ENCODE measurements at regions not wholly inside any gene's neighbourhood (a gene's known extent, or its start where the extent isn't known, plus 50 kb on each side); places are given as distances from the start of the nearest gene placed in this dataset.

DNA sequence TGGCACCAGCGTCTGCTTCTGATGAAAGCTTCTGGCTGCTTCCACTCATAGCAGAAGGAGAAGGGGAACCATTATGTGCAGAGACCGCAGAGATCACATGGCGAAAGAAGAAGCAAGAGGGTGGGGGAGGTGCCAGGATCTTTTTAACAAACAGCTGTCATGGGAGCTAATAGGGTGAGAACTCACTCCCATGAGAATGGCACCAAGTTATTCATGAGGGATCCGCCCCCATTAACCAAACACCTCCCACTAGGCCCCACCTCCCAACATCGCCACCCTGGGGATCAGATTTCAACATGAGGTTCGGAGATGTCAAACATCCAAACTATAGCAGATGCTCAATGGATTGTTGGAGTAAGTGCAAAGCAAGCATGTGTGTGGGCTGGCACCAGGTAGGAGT, 125.8 kb upstream of the SLIT3 start:
- no peak for TF ChIP-seq SP1 (IDR thresholded peaks at IDR 0.05; ENCODE audit: low read depth)
- TF ChIP-seq, protein P1, sequence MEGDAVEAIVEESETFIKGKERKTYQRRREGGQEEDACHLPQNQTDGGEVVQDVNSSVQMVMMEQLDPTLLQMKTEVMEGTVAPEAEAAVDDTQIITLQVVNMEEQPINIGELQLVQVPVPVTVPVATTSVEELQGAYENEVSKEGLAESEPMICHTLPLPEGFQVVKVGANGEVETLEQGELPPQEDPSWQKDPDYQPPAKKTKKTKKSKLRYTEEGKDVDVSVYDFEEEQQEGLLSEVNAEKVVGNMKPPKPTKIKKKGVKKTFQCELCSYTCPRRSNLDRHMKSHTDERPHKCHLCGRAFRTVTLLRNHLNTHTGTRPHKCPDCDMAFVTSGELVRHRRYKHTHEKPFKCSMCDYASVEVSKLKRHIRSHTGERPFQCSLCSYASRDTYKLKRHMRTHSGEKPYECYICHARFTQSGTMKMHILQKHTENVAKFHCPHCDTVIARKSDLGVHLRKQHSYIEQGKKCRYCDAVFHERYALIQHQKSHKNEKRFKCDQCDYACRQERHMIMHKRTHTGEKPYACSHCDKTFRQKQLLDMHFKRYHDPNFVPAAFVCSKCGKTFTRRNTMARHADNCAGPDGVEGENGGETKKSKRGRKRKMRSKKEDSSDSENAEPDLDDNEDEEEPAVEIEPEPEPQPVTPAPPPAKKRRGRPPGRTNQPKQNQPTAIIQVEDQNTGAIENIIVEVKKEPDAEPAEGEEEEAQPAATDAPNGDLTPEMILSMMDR (IDR thresholded peaks at IDR 0.05 in 2 of 3, conservative IDR thresholded peaks at IDR 0.05 in 1 of 3; ENCODE audit: borderline replicate concordance in 1 of 3, insufficient read depth in 1 of 3, low read depth in 2 of 3, low read length in 2 of 3), result no peak
- TF ChIP-seq EZH2 (IDR thresholded peaks at IDR 0.05), result no peak
- no peak for TF ChIP-seq SRF (IDR thresholded peaks at IDR 0.05; ENCODE audit: low read depth)
- TF ChIP-seq, protein P2, sequence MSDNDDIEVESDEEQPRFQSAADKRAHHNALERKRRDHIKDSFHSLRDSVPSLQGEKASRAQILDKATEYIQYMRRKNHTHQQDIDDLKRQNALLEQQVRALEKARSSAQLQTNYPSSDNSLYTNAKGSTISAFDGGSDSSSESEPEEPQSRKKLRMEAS (IDR thresholded peaks at IDR 0.05), result no peak
- TF ChIP-seq POLR2A (IDR thresholded peaks at IDR 0.05; ENCODE audit: borderline replicate concordance, extremely low read depth, insufficient read depth, insufficient read length), result no peak
- TF ChIP-seq, protein P3, sequence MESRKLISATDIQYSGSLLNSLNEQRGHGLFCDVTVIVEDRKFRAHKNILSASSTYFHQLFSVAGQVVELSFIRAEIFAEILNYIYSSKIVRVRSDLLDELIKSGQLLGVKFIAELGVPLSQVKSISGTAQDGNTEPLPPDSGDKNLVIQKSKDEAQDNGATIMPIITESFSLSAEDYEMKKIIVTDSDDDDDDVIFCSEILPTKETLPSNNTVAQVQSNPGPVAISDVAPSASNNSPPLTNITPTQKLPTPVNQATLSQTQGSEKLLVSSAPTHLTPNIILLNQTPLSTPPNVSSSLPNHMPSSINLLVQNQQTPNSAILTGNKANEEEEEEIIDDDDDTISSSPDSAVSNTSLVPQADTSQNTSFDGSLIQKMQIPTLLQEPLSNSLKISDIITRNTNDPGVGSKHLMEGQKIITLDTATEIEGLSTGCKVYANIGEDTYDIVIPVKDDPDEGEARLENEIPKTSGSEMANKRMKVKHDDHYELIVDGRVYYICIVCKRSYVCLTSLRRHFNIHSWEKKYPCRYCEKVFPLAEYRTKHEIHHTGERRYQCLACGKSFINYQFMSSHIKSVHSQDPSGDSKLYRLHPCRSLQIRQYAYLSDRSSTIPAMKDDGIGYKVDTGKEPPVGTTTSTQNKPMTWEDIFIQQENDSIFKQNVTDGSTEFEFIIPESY (IDR thresholded peaks at IDR 0.05; ENCODE audit: extremely low read depth, insufficient replicate concordance, low read length), result no peak
- TF ChIP-seq POLR2AphosphoS5 (IDR thresholded peaks at IDR 0.05; ENCODE audit: low read depth, low read length), result no peak
- TF ChIP-seq, protein P4, sequence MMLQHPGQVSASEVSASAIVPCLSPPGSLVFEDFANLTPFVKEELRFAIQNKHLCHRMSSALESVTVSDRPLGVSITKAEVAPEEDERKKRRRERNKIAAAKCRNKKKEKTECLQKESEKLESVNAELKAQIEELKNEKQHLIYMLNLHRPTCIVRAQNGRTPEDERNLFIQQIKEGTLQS (IDR thresholded peaks at IDR 0.05), result no peak
- TF ChIP-seq JUND (IDR thresholded peaks at IDR 0.05), result no peak
- TF ChIP-seq ZNF274 (IDR thresholded peaks at IDR 0.05; ENCODE audit: low read depth, low read length), result no peak

Measured in HCT116 (cell line).